Left renal pelvis (tissue), 4 donors: ENCODE measurements at regions not wholly inside any gene's neighbourhood (a gene's known extent, or its start where the extent isn't known, plus 50 kb on each side); places are given as distances from the start of the nearest gene placed in this dataset.

Experiments
- DNase-seq, 4 donors: peaks; one replicate each; pipeline ENCODE4 v3.0.0-alpha.2; 2013; ENCODE audit warnings: low read depth in 4 of 4, low spot score in 3 of 4

- no peak for DNase-seq
These were observed 85.0 kb downstream of the LLPH start for GRCh38 chr12:66045506-66045905.

GRCh38 chr12:66044731-66045130, 85.8 kb downstream of the LLPH start:
- no peak for DNase-seq

- DNase-seq, result no peak
These were observed 87.5 kb downstream of the LLPH start for GRCh38 chr12:66043035-66043434.

GRCh38 chr12:66041651-66042363, 88.7 kb downstream of the LLPH start:
- no peak for DNase-seq

GRCh38 chr12:66036317-66036716, 94.2 kb downstream of the LLPH start:
- DNase-seq, result peak in 1 of 4 donors; percentile 20

- DNase-seq, result no peak
These were observed 95.1 kb downstream of the LLPH start for GRCh38 chr12:66035288-66035966.

- DNase-seq, result no peak
These were observed 97.4 kb downstream of the LLPH start for GRCh38 chr12:66033151-66033550.

- DNase-seq, result no peak
These were observed 97.8 kb downstream of the LLPH start for GRCh38 chr12:66032739-66033138.

- no peak for DNase-seq
These were observed 100.3 kb downstream of the LLPH start for GRCh38 chr12:66030217-66030781.

- DNase-seq, result no peak
These were observed 102.2 kb downstream of the LLPH start for GRCh38 chr12:66028390-66028789.

- no peak for DNase-seq
These were observed 105.1 kb downstream of the LLPH start for GRCh38 chr12:66025477-66025876.

- no peak for DNase-seq
These were observed 105.6 kb downstream of the LLPH start for GRCh38 chr12:66024949-66025348.

GRCh38 chr12:66020481-66020880, 110.1 kb downstream of the LLPH start:
- no peak for DNase-seq

- no peak for DNase-seq
These were observed 112.8 kb downstream of the LLPH start for GRCh38 chr12:66017736-66018135.
